MM.1S (cell line): ENCODE measurements at regions not wholly inside any gene's neighbourhood (a gene's known extent, or its start where the extent isn't known, plus 50 kb on each side); places are given as distances from the start of the nearest gene placed in this dataset.

ENCODE experiments used
- DNase-seq: peaks from one replicate; pipeline ENCODE4 v3.0.0-alpha.2; 2015
- H2AFZ ChIP-seq: fragments of 300-600 bp; sonication (generic); 2 replicates; pipeline ENCODE4 v1.6.0; 2016; ENCODE audit warnings: antibody characterized with exemption, low read length
- H3F3A ChIP-seq: fragments of 300-600 bp; sonication (generic); 2 replicates; pipeline ENCODE4 v1.6.1; 2016; ENCODE audit warnings: mild to moderate bottlenecking, antibody characterized with exemption, low read length, moderate library complexity, mixed read lengths; ENCODE audit not compliant: insufficient read depth
- H3K27ac ChIP-seq: fragments of 300-600 bp; sonication (generic); 2 replicates; pipeline ENCODE4 v1.5.1; 2016; ENCODE audit warnings: mild to moderate bottlenecking, low read length
- H3K27me3 ChIP-seq: fragments of 300-600 bp; sonication (generic); replicated peaks from 2 replicates; pipeline ENCODE4 v1.6.0; 2016; ENCODE audit warnings: low read length; ENCODE audit not compliant: insufficient read depth
- H3K36me3 ChIP-seq: fragments of 300-600 bp; sonication (generic); replicated peaks from 2 replicates; pipeline ENCODE4 v1.6.1; 2016; ENCODE audit warnings: mild to moderate bottlenecking, low read length, mixed read lengths; ENCODE audit not compliant: insufficient read depth
- H3K4me1 ChIP-seq: fragments of 300-600 bp; sonication (generic); 2 replicates; pipeline ENCODE4 v1.6.1; 2016; ENCODE audit warnings: low read length, mixed read lengths
- H3K4me2 ChIP-seq: fragments of 300-600 bp; sonication (generic); 2 replicates; pipeline ENCODE4 v1.6.0; 2016; ENCODE audit warnings: low read depth, low read length
- H3K4me3 ChIP-seq: fragments of 300-600 bp; sonication (generic); 2 replicates; pipeline ENCODE4 v1.5.1; 2016; ENCODE audit warnings: low read length, mixed read lengths
- H3K79me2 ChIP-seq: fragments of 300-600 bp; sonication (generic); 2 replicates; pipeline ENCODE4 v1.6.1; 2016; ENCODE audit warnings: mixed run types, low read length, mixed read lengths
- H3K9ac ChIP-seq: fragments of 300-600 bp; sonication (generic); 2 replicates; pipeline ENCODE4 v1.6.1; 2016; ENCODE audit warnings: low read length, mixed read lengths
- H3K9me2 ChIP-seq: fragments of 300-600 bp; sonication (generic); replicated peaks from 2 replicates; pipeline ENCODE4 v1.6.1; 2016; ENCODE audit warnings: mild to moderate bottlenecking, low read length, mixed read lengths; ENCODE audit not compliant: insufficient read depth
- H3K9me3 ChIP-seq: fragments of 300-600 bp; sonication (generic); replicated peaks from 2 replicates; pipeline ENCODE4 v1.6.1; 2016; ENCODE audit warnings: mild to moderate bottlenecking, low read length, mixed read lengths; ENCODE audit not compliant: insufficient read depth
- H4K20me1 ChIP-seq: fragments of 300-600 bp; sonication (generic); 2 replicates; pipeline ENCODE4 v1.6.1; 2016; ENCODE audit warnings: mild to moderate bottlenecking, low read length, moderate library complexity, mixed read lengths; ENCODE audit not compliant: insufficient read depth
- CTCF ChIP-seq: fragments of 300-600 bp; sonication (generic); IDR thresholded peaks from 2 replicates; pipeline ENCODE4 v1.5.1; 2016; ENCODE audit warnings: antibody characterized with exemption, low read length, mixed read lengths
- EZH2 ChIP-seq: fragments of 300-600 bp; sonication (generic); optimal IDR thresholded peaks from 2 replicates; pipeline ENCODE3; 2017; ENCODE audit warnings: low read depth, mild to moderate bottlenecking, antibody characterized with exemption, low read length, mixed read lengths
- EZH2phosphoT487 ChIP-seq: fragments of 300-600 bp; sonication (generic); IDR thresholded peaks from 2 replicates; pipeline ENCODE4 v1.6.1; 2018; ENCODE audit warnings: antibody characterized with exemption, low read length

GRCh38 chr21:27406300-27407009, 439.6 kb upstream of the ADAMTS5 start:
- H3K9me3 ChIP-seq: no peaks in the 10 kb centered on the region
- H3K9me2 ChIP-seq: no peaks in the 10 kb centered on the region
- H3K4me3 ChIP-seq: no peak overlapping the region
- H4K20me1 ChIP-seq: no peaks in the 10 kb centered on the region
- H3K27me3 ChIP-seq: no peaks in the 10 kb centered on the region
- no peaks in the 10 kb centered on the region for H3K4me1 ChIP-seq
- DNase-seq: no peak
- H3K27ac ChIP-seq: no peak overlapping the region
- no peaks in the 10 kb centered on the region for H3K79me2 ChIP-seq
- no peak overlapping the region for H3K4me2 ChIP-seq
- no peaks in the 10 kb centered on the region for H3K36me3 ChIP-seq
- TF ChIP-seq EZH2phosphoT487: no peak
- no peak for TF ChIP-seq CTCF
- TF ChIP-seq EZH2: no peak
- no peak overlapping the region for H2AFZ ChIP-seq
- H3K9ac ChIP-seq: no peak overlapping the region
- H3F3A ChIP-seq: no peaks in the 10 kb centered on the region

GRCh38 chr21:27403011-27403410, 436.1 kb upstream of the ADAMTS5 start:
- Histone ChIP-seq H3K36me3 (no peaks in the 10 kb centered on the region), H3K4me3 (no peak overlapping the region), H2AFZ (no peak overlapping the region), H3K27me3 (no peaks in the 10 kb centered on the region), H3K4me1 (no peaks in the 10 kb centered on the region), H3K4me2 (no peak overlapping the region), H4K20me1 (no peaks in the 10 kb centered on the region), H3K9me2 (no peaks in the 10 kb centered on the region), H3K9ac (no peak overlapping the region), H3K27ac (no peak overlapping the region), H3F3A (no peaks in the 10 kb centered on the region), H3K79me2 (no peaks in the 10 kb centered on the region), H3K9me3 (no peaks in the 10 kb centered on the region)
- DNase-seq: no peak
- no peak for TF ChIP-seq EZH2phosphoT487
- TF ChIP-seq EZH2: no peak

- Histone ChIP-seq H3K4me2 (peak overlapping the region; percentile 37; the same call in 1 of the 2 replicates), H3K4me1 (no peaks in the 10 kb centered on the region), H3K79me2 (no peaks in the 10 kb centered on the region), H3K27ac (peak overlapping the region; percentile 13; the same call in 1 of the 2 replicates), H3K9ac (no peak overlapping the region), H3K27me3 (no peaks in the 10 kb centered on the region), H2AFZ (0 out of 2 replicates have a peak overlapping the region, but pooled peaks have one; percentile 32), H3F3A (no peaks in the 10 kb centered on the region), H3K4me3 (peak overlapping the region; percentile 27; the same call in 1 of the 2 replicates), H3K36me3 (no peaks in the 10 kb centered on the region), H4K20me1 (no peaks in the 10 kb centered on the region), H3K9me2 (no peaks in the 10 kb centered on the region), H3K9me3 (no peaks in the 10 kb centered on the region)
- TF ChIP-seq EZH2 (no peak), EZH2phosphoT487 (no peak), CTCF (no peak)
- DNase-seq: peak; percentile 21
Measured at GRCh38 chr21:27400045-27400444, 433.2 kb upstream of the ADAMTS5 start.

- H3K36me3 ChIP-seq: no peaks in the 10 kb centered on the region
- no peaks in the 10 kb centered on the region for H3K79me2 ChIP-seq
- DNase-seq: no peak
- peaks cover 6% of the 10 kb centered on the region; the same call in 1 of the 2 replicates for H3K4me1 ChIP-seq
- TF ChIP-seq EZH2 (no peak), EZH2phosphoT487 (no peak), CTCF (no peak)
- H3F3A ChIP-seq: no peaks in the 10 kb centered on the region
- H3K27ac ChIP-seq: no peak overlapping the region
- H3K27me3 ChIP-seq: no peaks in the 10 kb centered on the region
- no peak overlapping the region for H2AFZ ChIP-seq
- H3K4me2 ChIP-seq: no peak overlapping the region
- H4K20me1 ChIP-seq: no peaks in the 10 kb centered on the region
- no peak overlapping the region for H3K9ac ChIP-seq
- no peaks in the 10 kb centered on the region for H3K9me3 ChIP-seq
- no peak overlapping the region for H3K4me3 ChIP-seq
- H3K9me2 ChIP-seq: no peaks in the 10 kb centered on the region
Measured at GRCh38 chr21:27397578-27397977, 430.7 kb upstream of the ADAMTS5 start.
